ENCODE measurements at regions not wholly inside any gene's neighbourhood (a gene's known extent, or its start where the extent isn't known, plus 50 kb on each side); places are given as distances from the start of the nearest gene placed in this dataset.

GRCh38 chr9:89787595-89787994, 182.8 kb downstream of the GADD45G start:
- TF ChIP-seq CTCF (IDR thresholded peaks at IDR 0.05; ENCODE audit: low read depth, low read length) (no peak), POLR2A (IDR thresholded peaks at IDR 0.05; ENCODE audit: extremely low read depth, insufficient read length) (no peak), MYC (IDR thresholded peaks at IDR 0.05; ENCODE audit: low read depth, low read length) (no peak)
- TF ChIP-seq, protein P1, sequence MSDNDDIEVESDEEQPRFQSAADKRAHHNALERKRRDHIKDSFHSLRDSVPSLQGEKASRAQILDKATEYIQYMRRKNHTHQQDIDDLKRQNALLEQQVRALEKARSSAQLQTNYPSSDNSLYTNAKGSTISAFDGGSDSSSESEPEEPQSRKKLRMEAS (IDR thresholded peaks at IDR 0.05; ENCODE audit: low read depth, low read length) = no peak
